ENCODE measurements at regions not wholly inside any gene's neighbourhood (a gene's known extent, or its start where the extent isn't known, plus 50 kb on each side); places are given as distances from the start of the nearest gene placed in this dataset.

DNA sequence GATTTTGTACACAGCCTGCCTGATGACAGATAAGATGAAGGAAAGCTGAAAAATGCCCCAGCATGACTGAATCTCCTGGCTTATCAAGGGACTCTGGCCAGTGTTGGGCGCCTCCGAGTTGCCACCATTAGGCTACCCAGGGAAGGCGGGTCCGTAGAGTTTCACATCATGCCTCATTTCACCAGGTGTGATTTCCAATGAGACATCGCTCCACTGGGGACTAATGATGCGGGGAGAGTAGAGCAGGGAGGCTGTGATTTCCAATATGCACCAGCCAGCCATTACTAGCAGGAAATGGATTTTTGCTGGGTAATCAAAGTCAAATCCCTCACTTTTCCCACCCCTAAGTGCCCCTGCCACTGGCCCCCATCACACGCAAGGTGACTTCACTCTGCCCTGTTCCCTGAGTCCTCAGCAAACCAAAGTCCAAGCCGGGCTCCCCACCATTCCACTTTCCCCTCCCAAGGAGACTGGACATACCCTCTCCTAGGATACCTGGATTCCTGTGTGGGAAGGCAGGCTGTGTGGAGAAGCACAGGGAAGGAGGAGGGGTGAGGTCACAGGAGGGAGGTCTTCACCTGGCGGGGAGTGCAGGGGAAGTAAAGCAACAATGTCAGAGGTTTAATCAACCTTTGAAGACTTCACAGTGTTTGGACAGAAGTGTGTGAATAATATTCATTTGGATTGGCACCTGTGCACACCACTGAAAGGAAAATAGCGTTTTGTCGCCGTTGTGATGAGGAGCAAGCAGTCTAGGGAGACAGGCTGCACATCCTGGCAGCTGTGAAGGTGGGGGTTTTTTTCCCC is 613.3 kb upstream of the CADM1 start:
- Histone ChIP-seq H2AFZ (ENCODE audit: low read depth) (no peak overlapping the region), H3K79me2 (ENCODE audit: insufficient read depth) (no peaks in the 10 kb centered on the region), H4K20me1 (ENCODE audit: insufficient read depth) (no peaks in the 10 kb centered on the region), H3K27ac (ENCODE audit: low read depth in 2 of 2, low read length in 1 of 2) (no peak overlapping the region), H3K4me2 (no peak overlapping the region), H3K4me3 (ENCODE audit: low read depth in 2 of 2, low read length in 1 of 2) (no peak overlapping the region), H3F3A (replicated peaks; ENCODE audit: insufficient read depth) (no peaks in the 10 kb centered on the region), H3K27me3 (ENCODE audit: insufficient read depth) (no peaks in the 10 kb centered on the region), H3K9me2 (no peaks in the 10 kb centered on the region), H3K36me3 (replicated peaks in 1 of 2; ENCODE audit: control insufficient read depth in 1 of 2, insufficient read depth in 2 of 2, low read length in 1 of 2) (no peaks in the 10 kb centered on the region), H3K9me3 (no peaks in the 10 kb centered on the region), H3K4me1 (ENCODE audit: control insufficient read depth in 1 of 2, insufficient read depth in 2 of 2, low read depth in 1 of 2, low read length in 1 of 2) (no peaks in the 10 kb centered on the region), H3K9ac (no peak overlapping the region)
- POLR2A ChIA-PET, result no interaction called here
- CTCF ChIA-PET, result no interaction called here
- DNase-seq, result no peak
- TF ChIP-seq MEF2A (IDR thresholded peaks at IDR 0.05; ENCODE audit: borderline replicate concordance, low read depth) (no peak), RXRA (IDR thresholded peaks at IDR 0.05; ENCODE audit: borderline replicate concordance, low read depth) (no peak), TCF12 (IDR thresholded peaks at IDR 0.05) (no peak), FOSL2 (IDR thresholded peaks at IDR 0.05; ENCODE audit: borderline replicate concordance, low read depth) (no peak), FOXM1 (IDR thresholded peaks at IDR 0.05; ENCODE audit: low read depth) (no peak), FOXJ3 (CRISPR knock-in tag; IDR thresholded peaks at IDR 0.05) (no peak), CHD2 (IDR thresholded peaks at IDR 0.05; ENCODE audit: low read length, partially characterized antibody) (no peak)
- TF ChIP-seq, protein P1, sequence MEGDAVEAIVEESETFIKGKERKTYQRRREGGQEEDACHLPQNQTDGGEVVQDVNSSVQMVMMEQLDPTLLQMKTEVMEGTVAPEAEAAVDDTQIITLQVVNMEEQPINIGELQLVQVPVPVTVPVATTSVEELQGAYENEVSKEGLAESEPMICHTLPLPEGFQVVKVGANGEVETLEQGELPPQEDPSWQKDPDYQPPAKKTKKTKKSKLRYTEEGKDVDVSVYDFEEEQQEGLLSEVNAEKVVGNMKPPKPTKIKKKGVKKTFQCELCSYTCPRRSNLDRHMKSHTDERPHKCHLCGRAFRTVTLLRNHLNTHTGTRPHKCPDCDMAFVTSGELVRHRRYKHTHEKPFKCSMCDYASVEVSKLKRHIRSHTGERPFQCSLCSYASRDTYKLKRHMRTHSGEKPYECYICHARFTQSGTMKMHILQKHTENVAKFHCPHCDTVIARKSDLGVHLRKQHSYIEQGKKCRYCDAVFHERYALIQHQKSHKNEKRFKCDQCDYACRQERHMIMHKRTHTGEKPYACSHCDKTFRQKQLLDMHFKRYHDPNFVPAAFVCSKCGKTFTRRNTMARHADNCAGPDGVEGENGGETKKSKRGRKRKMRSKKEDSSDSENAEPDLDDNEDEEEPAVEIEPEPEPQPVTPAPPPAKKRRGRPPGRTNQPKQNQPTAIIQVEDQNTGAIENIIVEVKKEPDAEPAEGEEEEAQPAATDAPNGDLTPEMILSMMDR (IDR thresholded peaks at IDR 0.05), result no peak
- WGBS (ENCODE audit: low lambda C conversion rate), result 36% methylated on average over 12 of the region's 12 CpGs

DNA sequence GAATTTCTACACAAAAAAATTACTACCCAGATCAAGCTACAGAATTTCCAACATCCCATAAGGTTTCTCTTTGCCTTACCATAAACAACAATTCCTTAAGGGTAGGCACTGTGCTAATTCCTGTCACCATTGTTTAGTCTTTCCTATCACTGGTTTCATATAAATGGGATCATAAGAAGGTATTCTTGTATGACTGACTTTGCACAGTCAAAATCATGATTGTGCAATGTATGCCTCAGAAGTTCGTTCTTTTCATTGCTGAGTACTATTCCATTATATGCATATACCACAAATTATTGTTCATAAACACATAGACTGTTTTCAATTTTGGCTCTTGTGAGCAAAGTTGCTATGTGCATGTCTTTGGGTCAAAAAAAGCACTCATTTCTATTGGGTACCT is 611.6 kb upstream of the CADM1 start:
- no peaks in the 10 kb centered on the region for H3K9me2 ChIP-seq
- H3K36me3 ChIP-seq (replicated peaks in 1 of 2; ENCODE audit: control insufficient read depth in 1 of 2, insufficient read depth in 2 of 2, low read length in 1 of 2), result no peaks in the 10 kb centered on the region
- H3F3A ChIP-seq (replicated peaks; ENCODE audit: insufficient read depth), result no peaks in the 10 kb centered on the region
- 20% methylated on average over 1 of the region's 1 CpG for WGBS (ENCODE audit: low lambda C conversion rate)
- TF ChIP-seq GATA2 (CRISPR knock-in tag; IDR thresholded peaks at IDR 0.05), result no peak
- no peak for TF ChIP-seq RXRA (IDR thresholded peaks at IDR 0.05; ENCODE audit: borderline replicate concordance, low read depth)
- no peak for TF ChIP-seq USF2 (IDR thresholded peaks at IDR 0.05; ENCODE audit: borderline replicate concordance, low read depth, low read length)
- no peak for TF ChIP-seq EZH2phosphoT487 (IDR thresholded peaks at IDR 0.05; ENCODE audit: borderline replicate concordance, low read depth)
- H3K9ac ChIP-seq, result no peak overlapping the region
- ChIA-PET CTCF (no interaction called here), POLR2A (no interaction called here)
- H3K4me3 ChIP-seq (ENCODE audit: low read depth in 2 of 2, low read length in 1 of 2), result no peak overlapping the region
- H3K79me2 ChIP-seq (ENCODE audit: insufficient read depth), result no peaks in the 10 kb centered on the region
- no peak overlapping the region for H3K4me2 ChIP-seq
- H2AFZ ChIP-seq (ENCODE audit: low read depth), result no peak overlapping the region
- H4K20me1 ChIP-seq (ENCODE audit: insufficient read depth), result no peaks in the 10 kb centered on the region
- no peak for DNase-seq
- no peaks in the 10 kb centered on the region for H3K9me3 ChIP-seq
- no peaks in the 10 kb centered on the region for H3K4me1 ChIP-seq (ENCODE audit: control insufficient read depth in 1 of 2, insufficient read depth in 2 of 2, low read depth in 1 of 2, low read length in 1 of 2)
- no peak overlapping the region for H3K27ac ChIP-seq (ENCODE audit: low read depth in 2 of 2, low read length in 1 of 2)
- H3K27me3 ChIP-seq (ENCODE audit: insufficient read depth), result no peaks in the 10 kb centered on the region

All from SK-N-SH (cell line).